ENCODE measurements at regions not wholly inside any gene's neighbourhood (a gene's known extent, or its start where the extent isn't known, plus 50 kb on each side); places are given as distances from the start of the nearest gene placed in this dataset.
"Not testable (repeated sequence)": the region's sequence is repeated elsewhere in the genome, so short reads cannot be mapped to it uniquely, and the experiment has no call there.

- no peak for DNase-seq (ENCODE audit: low read depth)
These were observed 286.4 kb downstream of the PRDM5 start for GRCh38 chr4:120636120-120636630.

GRCh38 chr4:120633810-120634209 lies 288.7 kb downstream of the PRDM5 start:
- DNase-seq (ENCODE audit: low read depth): peak; percentile 7

- DNase-seq (ENCODE audit: low read depth): peak; percentile 65
These were observed 292.1 kb downstream of the PRDM5 start for GRCh38 chr4:120630427-120630826.

- no peak for DNase-seq (ENCODE audit: low read depth)
These were observed 292.9 kb downstream of the PRDM5 start for GRCh38 chr4:120629546-120630108.

- no peak for DNase-seq (ENCODE audit: low read depth)
These were observed 299.9 kb downstream of the PRDM5 start for GRCh38 chr4:120622601-120623000.

GRCh38 chr4:120617171-120617570 lies 305.4 kb downstream of the PRDM5 start:
- no peak for DNase-seq (ENCODE audit: low read depth)

GRCh38 chr4:120616041-120616440 lies 306.5 kb downstream of the PRDM5 start:
- DNase-seq (ENCODE audit: low read depth): no peak

- no peak for DNase-seq (ENCODE audit: low read depth)
These were observed 308.7 kb downstream of the PRDM5 start for GRCh38 chr4:120613778-120614177.

- DNase-seq (ENCODE audit: low read depth): no peak
These were observed 311.4 kb downstream of the PRDM5 start for GRCh38 chr4:120611092-120611491.

GRCh38 chr4:120591038-120591437 lies 331.5 kb downstream of the PRDM5 start:
- DNase-seq (ENCODE audit: low read depth): no peak

GRCh38 chr4:120589787-120590186 lies 332.7 kb downstream of the PRDM5 start:
- no peak for DNase-seq (ENCODE audit: low read depth)

- no peak for DNase-seq (ENCODE audit: low read depth)
These were observed 353.8 kb downstream of the PRDM5 start for GRCh38 chr4:120568731-120569130.

- DNase-seq (ENCODE audit: low read depth): no peak
These were observed 360.9 kb downstream of the PRDM5 start for GRCh38 chr4:120561648-120562047.

GRCh38 chr4:120557372-120557771 lies 365.2 kb downstream of the PRDM5 start:
- DNase-seq (ENCODE audit: low read depth): peak; percentile 11

GRCh38 chr4:120555058-120555457 lies 367.5 kb downstream of the PRDM5 start:
- DNase-seq (ENCODE audit: low read depth): peak; percentile 17

- no peak for DNase-seq (ENCODE audit: low read depth)
These were observed 368.4 kb downstream of the PRDM5 start for GRCh38 chr4:120554086-120554485.

GRCh38 chr4:120550624-120551220 lies 371.8 kb downstream of the PRDM5 start:
- not testable (repeated sequence) for DNase-seq (ENCODE audit: low read depth)

GRCh38 chr4:120549011-120549570 lies 373.4 kb downstream of the PRDM5 start:
- no peak for DNase-seq (ENCODE audit: low read depth)

- no peak for DNase-seq (ENCODE audit: low read depth)
These were observed 377.1 kb downstream of the PRDM5 start for GRCh38 chr4:120545391-120545790.

GRCh38 chr4:120544838-120545237 lies 377.7 kb downstream of the PRDM5 start:
- DNase-seq (ENCODE audit: low read depth): peak; percentile 31

- no peak for DNase-seq (ENCODE audit: low read depth)
These were observed 381.9 kb downstream of the PRDM5 start for GRCh38 chr4:120540625-120541024.

- DNase-seq (ENCODE audit: low read depth): no peak
These were observed 385.6 kb downstream of the PRDM5 start for GRCh38 chr4:120536884-120537283.

- no peak for DNase-seq (ENCODE audit: low read depth)
These were observed 394.1 kb downstream of the PRDM5 start for GRCh38 chr4:120528428-120528827.
